NCI-H2029 treated with DMSO at 0.1 percent for 48 hours (cell line): ENCODE measurements at regions not wholly inside any gene's neighbourhood (a gene's known extent, or its start where the extent isn't known, plus 50 kb on each side); places are given as distances from the start of the nearest gene placed in this dataset.

Experiments used
- DNase-seq: peaks from one replicate; lab custom pipeline; 2025; lab: John Stamatoyannopoulos, UW

DNA sequence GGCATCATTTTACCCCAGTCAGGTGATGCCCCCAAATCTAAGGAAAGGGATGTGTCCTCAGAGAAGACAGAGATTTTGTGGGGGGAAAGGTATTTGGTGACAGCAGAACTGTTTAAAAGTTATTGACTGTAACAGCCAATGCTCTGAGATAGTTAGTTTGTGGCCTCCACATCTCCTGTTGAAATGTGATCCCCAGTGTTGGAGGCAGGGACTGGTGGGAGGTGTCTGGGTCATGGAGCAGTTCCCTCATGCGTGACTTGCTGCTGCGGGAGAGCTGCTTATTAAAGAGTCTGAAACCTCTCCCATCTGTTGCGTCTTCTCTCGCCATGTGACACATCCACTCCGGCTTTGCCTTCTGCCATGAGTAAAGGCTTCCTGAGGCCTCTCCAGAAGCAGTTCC, 282.8 kb upstream of the FOXQ1 start:
- DNase-seq = peak; percentile 7

DNA sequence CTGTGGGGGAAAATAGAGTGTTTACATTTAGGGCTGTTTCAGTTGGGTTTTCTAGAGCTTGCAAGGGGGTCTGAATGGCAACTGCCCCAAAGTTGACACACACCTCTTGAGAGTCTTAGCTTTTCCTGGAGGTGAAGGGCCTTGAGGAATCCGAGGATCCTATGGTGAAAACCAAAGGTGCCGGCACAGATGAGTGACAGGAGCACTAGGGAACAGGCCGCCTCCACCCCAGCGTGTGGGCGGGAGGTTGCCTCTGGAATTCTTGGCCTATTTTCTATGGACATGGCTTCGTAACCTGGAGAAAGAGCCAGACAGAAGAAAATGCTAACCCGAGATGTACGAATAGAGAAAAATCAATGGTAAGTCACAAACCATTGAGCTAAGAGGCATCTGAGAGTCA, 283.2 kb upstream of the FOXQ1 start:
- DNase-seq = no peak

DNA sequence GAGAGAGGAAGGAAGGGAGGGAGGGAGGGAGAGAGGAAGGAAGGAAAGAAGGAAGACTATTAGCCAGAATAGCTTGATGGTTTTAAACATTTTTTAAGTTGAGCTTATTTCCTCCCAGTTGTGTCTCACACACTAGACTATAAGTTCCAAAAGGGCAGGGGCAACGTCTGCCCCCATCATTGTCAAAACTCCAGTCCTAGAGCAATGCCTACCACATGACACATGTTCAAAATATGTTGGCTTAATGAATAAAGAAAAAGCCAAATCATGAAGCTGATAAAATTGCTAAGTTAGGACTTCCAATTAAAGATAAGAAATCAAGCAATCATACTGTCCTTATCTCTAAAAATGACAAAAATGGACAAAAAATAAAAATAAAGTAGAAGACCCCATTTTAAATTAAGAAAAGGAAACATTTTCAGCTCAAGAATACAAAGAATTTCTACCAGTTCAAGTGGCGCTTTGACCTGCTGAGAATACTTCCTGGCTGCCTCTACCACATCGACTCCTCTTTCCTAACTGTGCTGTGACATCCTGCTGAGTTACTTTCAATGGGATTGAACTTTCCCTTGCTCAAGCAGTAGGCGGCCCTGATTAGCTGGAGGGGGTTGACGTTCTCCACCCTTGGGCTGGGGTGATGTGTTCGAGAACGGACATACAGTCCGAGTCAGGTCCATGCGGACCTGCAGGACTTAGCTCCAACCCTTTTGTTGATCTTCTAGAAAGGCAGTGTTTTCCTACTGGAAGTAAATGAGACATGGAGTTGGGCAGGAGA, 283.9 kb upstream of the FOXQ1 start:
- no peak for DNase-seq

DNA sequence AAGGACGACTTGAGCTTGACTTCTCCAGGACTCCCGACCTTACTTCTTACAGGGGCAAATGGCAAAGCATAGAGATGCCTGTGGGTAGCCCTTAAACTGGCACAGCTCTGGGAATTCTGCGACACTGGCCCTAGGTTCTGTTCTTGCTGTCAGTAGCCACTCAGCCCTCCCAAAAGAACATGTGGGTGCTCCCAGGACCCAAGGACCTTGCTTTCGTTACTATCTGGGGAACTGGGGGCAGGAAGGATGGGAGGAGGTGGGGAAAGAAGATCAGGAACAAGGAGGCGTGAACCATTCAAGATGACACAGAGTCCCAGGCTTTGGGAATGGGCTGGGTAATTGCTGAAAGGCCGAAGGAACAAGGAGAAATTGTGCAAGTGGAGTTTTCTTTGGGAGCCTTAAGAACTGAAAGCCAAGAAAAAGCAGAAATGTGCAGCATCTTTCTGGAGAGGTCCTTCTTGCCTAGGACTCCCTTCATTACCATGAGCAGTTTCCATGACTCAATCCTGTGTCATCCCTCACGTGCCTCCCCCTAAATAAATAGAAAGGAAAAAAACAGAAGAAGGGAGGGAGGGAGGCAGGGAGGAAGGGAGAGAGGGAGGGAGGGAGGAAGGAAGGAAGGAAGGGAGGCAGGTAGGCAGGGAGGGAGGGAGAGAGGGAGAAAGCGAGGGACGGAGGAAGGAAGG, 284.6 kb upstream of the FOXQ1 start:
- DNase-seq = no peak

DNA sequence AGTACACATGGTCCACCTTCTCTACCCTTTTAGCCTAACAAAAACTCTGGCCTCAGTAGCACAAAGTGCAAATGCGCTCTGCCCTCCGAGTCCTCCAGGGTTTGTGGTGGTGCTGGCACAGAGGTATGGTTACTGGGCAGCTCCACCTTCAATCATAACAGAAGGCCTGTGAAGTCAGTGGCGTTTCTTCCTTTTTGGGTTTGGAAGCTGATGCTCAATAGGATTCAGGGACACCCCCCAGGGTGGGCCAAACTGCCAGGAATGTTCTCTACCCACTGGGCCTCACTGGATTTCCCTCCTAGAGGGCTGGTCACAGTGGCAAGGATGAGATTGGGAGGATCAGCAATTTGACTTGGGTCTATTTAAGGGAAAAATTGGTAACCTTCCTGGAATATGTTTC, 286.1 kb upstream of the FOXQ1 start:
- no peak for DNase-seq

DNA sequence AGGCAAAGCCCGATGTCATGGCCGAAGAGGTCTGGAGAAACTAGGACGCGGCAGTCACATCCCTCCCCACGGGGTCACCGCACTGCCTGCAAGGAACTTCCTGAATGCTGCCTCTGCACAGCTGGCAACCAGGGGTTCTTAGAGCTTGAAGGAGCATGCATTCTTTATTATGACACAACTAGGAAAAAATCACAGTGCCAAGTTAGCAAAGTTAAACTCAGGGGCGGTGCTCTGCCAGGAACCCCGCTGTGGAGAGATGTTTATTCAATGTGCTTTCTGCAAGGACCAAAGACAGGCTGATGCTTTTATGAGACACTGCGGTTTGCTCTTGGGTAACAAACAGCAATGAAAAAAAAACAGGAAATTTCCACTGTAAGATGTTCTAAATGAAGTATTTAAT, 287.3 kb upstream of the FOXQ1 start:
- no peak for DNase-seq

DNA sequence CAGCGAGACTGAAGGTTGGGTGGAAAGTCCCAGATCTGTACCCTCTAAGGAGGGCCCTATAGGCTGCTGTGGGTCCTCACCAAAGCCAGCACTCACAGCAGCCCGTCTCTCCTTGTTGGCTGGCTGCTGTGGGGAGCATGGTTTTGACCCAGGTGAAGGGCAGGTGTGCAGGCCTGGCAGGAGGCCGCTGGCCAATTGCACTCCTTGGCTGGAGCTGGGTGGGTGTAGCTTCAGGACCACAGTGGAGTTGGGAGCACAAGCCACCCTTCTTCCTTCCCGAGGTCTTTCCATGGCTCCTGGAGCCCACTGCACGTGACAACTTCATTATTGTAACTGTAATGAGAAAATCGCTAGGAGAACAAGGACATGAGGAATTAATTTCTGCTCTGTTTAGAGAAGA, 287.7 kb upstream of the FOXQ1 start:
- no peak for DNase-seq

DNA sequence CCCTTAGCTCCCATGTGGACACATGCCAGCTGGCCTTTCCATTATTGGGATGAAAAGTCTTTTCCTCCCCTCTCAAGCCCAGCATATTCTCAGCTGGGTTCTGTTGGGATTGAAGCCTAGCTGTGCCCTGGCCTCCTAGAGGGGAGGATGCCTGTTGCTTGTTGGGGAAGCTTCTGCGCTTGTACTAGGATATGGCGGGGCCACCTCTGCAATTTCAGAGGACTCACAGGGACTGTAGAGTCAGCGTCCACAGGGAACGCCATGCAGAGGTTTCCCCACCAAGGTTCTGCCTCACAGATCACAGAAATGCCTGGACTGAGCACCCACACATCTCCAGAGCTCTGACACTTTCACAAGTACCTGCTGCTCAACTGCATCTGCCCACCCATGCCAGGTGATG, 288.7 kb upstream of the FOXQ1 start:
- DNase-seq = no peak

DNA sequence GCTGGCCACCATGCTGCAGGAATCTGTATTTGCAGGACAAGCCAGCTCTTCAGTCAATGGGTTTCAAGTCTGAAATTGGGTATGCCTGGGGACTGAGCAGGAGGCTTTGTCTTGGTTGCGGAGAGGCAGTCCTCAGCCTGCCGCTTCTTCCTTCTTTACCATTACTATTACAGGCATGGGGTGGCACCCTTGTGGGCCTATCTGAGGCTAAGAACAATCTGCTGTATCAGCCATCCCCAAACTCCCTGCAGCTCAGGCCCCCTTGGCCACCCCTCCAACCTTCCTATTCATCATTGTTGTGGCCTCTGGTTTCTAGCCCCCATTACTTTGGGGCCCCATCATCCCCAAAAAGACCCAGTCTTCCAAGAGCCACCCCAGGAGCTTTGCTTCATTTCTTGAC, 289.2 kb upstream of the FOXQ1 start:
- DNase-seq = no peak

DNA sequence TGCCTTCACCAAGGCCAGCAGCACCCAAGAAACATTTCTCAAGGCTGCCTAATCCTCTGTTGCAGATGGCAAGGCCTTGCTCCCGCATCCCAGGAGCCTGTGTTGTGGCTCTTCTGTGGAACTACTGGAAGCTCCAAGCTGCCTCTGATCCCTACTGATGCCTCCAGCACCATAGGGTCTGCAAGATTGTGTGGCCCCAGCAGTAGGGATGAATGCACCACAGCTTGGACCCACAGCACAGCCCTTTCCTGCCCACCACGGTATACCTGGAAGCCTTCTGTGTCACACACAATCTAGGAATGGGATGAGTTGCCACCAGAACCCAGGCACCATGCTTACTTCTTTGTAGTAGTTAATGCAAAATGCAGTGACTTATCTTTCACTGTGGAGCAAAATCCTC, 291.1 kb upstream of the FOXQ1 start:
- no peak for DNase-seq

DNA sequence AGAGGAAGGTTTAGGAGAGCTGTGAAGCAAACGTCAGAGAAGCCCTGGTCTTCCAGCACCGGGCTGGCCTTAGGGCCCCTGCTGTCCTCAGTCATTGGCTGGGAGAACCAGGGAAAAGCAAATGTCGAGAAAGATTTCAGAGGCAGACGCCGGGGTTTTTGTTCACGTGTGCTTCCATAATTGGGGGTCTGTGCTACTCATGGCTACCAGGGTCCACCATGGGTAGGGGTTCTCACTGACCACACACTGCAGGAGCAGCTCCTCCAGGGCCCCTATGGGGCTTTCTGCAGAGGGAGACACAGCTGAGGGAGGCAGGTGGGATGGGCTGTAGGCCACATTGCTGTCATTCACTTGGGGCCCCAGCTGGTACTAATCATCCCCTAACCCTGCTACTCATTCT, 291.8 kb upstream of the FOXQ1 start:
- DNase-seq = no peak

DNA sequence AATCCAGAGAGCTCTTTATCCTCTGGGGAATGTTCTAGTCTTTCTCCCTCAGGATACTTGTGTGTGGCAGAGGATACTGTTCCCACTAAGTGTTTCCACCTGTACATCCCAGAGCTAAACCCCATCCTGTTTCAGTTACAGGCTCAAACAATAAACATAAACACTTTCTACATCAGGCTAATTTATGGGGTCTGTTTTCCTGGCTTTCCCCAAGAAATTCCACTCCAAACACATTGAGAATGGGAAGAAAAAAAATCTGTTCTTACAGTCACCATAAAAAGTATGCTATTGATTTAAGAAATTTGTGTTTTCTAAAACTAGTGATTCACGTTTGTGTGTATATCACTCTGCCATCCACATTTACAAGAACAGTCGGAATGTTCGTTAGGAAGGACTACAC, 293.9 kb upstream of the FOXQ1 start:
- DNase-seq = no peak

DNA sequence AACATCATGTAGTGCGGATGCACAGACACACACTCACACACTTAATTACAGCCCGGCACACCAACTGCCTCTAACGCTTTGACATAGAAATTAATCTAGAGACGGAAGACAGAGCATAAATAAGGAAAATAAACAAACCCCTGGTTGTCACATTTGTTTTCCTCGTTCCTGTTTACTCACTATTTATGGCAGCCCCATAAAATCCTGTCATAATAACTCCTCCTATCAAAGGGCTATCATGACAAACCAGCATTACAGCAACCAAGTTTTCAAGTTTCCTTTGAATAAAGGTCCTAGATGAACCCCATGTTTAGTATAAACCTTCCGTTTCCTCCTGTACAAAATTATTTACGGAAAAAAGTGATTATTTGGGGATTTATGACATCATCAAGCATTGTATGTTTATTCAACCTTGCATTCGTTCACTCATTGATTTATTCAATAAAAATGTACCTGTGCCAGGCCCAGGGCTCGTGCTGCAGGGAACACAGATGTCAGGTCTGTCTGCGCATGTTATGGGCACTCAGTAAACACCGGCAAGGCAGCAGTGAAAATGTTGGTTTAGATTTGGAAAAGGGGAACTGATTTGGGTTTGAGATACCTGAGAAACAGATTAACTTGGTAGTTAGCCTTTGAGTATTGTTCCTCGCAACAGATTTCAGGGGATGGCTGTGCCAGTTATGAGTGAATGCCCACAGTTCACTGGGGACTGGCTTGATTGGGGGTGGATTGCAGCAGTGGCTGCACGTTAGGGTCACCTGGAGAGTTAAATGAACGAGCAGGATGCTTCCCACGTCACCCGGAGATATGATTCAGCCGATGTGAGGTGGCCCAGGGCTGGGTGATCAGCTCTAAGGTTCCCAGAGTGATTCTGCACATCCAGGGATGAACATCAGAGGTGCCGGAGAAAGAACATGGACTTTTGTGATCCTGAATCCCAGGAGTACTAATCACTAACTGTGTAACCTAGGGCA, 295.3 kb upstream of the FOXQ1 start:
- no peak for DNase-seq

DNA sequence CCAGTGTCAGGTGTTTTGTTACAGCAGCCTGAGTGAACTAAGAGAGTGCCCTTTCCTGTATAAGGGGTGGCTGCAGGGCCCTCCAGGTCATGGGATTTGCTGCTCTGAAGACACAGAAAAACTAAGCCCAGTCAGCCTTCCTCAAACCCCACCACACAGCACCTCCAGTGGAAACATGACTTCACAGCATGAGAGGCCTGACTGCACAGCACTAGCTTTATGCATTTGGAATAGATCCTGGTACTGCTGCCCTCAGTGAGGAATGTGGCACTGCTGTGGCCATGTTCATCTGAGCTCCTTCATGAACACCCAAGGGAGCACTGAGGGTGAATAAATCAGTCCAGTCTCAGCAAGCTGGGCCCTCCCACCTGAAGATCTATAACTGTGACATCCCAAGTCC, 296.1 kb upstream of the FOXQ1 start:
- no peak for DNase-seq

DNA sequence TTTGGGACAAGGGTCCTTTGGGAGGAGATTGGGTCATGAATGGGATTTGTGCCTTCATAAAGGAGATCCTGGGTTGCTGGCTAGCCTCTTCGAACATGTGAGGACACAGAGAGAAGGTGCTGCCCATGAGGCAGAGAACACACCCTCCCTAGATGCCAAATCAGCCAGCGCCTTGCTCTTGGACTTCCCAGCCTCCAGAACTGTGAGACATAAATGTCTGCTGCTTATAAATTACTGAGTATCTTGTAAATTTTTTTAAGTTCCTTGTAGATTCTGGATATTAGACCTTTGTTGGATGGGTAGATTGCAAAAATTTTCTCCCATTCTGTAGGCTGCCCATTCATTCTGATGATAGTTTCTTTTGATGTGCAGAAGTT, 297.5 kb upstream of the FOXQ1 start:
- DNase-seq = no peak

DNA sequence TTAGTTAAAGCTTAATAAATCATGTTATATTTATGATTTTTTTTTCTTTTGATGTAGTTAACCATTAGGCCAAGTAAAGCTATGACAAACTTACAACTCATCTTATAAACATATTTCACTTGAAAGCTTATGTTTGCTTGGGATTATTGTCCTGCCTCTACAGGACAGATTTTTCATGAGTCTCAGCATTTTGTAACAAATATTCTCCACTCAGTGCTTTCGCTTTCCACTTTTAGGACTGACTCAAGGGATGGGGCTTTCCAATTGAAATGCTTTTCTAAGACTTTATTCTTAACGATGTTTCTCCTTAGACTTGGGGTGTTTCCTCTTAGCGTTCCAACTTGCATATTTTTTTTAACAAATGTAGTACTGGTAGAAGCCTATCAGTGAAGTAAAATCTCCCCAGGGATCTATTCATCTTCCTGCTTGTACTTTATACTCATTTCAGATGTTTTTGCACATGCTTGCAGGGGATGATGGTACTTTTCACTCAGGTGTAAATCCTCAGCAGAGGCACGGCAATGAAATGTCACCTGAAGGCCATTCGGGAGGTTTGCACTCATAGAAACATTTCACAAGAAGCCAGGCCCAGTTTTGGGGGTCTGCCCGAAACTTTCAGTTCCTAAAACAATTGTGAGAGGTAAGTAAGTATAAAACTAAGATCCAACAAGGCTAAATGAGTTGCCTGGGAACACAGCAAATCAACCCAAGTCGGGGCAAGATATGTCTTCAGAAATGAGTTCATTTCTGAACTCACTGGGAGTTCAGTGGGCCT, 298.1 kb upstream of the FOXQ1 start:
- no peak for DNase-seq

DNA sequence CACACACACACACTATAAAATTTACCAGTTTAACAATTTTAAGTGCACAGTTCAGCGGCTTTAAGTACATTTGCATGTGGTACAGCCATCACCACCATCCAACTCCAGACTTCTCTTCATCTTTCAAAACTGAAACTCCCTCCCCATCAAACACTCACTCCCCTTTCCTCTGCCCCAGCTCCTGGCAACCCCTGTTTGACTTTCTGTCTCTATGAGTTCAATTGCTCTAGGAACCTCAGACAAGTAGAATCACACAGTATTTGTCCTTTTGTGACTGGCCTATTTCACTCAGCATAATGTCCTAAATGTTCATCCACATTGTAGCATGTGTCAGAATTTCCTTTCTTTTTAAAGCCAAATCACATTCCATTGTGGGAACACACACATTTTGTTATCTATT, 302.8 kb upstream of the FOXQ1 start:
- no peak for DNase-seq

DNA sequence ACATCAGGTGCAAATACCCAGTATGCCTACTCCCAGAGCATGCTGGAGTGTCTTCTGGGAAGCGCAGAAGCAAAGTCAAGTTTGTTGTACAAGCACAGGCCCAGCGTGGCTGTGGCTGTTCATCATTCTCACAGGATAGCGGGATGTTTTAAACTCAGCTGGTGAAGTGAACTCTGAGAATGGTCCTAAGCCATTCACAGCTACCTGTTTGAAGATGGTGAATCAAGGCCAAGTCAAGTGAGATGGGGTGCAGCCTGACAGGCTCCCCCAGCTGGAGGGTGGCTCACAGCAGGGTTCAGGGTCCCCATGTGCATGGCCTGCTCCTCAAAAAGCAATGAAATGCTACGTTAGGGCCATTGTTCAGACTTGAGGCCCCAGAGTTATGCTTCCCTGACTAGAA, 304.7 kb upstream of the FOXQ1 start:
- no peak for DNase-seq

DNA sequence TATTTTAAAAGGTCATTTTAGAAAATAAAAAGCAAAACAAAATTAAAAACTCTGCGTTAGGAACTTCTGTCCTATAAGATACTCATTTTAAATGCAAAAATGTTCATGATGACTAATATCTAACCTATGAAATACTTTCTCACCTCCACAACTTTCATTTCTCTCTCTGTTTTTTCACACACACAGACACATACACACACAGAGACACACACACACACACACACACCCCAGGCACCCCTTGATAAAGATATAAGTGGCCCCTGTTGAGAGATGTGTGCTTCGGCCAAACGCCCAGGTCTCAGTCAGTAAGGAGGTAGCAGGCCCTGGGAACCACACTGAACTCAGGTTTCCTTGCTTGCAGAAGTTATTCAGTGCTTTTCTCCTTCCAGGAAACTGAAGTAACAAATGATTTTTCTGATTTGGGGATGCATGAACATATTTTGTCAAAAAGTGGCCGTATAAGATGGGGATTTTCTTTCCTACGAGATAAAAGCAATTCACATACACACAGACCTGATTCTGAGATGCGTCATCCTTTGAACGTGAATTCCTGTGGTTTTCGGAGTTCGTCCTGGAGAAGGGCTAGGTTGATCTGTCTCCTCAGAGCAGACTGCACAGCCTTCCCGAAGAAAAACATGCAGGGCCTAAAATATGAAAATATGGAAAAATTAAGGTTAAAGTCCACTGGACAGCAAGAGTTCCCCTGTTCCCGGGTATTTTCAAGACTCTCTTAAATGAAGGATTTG, 306.8 kb upstream of the FOXQ1 start:
- DNase-seq = no peak

DNA sequence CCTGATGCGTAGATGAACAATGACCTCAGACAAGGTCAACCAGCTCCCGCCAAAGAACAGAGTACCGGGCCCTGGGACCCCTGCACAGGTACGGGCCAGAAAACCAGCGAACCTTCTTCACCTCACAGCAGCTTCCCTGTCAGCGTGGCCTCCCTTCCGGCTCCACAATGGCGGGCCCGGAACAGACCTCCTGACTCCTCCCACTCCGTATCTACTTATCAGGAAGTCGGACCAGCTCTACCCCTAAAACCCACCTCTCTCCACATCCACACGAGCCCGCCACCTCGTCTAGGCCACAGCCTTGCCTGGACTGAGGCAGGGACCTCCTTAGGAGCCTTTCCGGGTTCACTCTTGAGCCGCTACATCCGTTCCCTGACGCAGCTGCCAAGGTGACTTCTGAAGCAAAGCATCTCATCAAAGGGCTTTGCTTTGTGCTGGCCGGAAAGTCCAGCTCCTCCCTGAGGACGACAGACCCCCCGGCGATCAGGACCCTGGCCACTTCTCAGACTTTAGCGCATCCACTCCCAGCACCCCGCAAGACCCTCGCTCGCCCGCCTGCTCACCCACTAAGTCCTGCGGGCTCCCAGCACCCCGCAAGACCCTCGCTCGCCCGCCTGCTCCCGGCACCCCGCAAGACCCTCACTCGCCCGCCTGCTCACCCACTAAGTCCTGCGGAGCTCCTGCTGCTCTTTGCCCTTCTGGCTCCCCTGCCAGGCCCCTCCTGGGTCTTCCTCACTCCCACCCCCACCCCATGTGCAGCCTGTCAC, 308.3 kb upstream of the FOXQ1 start:
- no peak for DNase-seq

DNA sequence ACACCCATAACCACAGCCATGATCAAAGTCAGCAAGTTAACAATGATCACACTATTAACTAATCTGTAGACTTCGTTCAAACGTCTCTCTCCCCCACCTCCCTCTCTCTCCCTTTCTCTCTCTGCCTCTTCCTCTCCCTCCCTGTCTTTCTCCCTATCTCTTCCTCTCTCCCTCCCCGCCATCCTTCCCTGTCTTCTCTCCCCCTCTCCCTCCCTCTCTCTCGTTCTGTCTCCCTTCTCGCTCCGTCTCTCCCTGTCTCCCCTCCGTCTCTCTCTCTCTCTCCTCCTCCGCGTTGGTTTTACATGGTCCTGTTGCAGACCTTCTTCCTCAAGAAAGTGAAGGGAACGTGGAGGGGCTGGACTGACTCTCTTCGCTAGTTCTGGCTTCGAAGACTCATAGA, 308.9 kb upstream of the FOXQ1 start:
- no peak for DNase-seq
